Adrenal gland (tissue), 9 donors: ENCODE measurements at regions not wholly inside any gene's neighbourhood (a gene's known extent, or its start where the extent isn't known, plus 50 kb on each side); places are given as distances from the start of the nearest gene placed in this dataset.
"Not testable (repeated sequence)": the region's sequence is repeated elsewhere in the genome, so short reads cannot be mapped to it uniquely, and the experiment has no call there.

Experiments used
- DNase-seq, 7 donors: peaks; one replicate each; pipeline ENCODE4 v3.0.0-alpha.2; 2019 to 2020
- H3K27ac ChIP-seq, 5 donors: fragments of 200-600 bp; sonication (generic) in 4 of 5; 1 replicate in 3 of 5; 2 replicates in 2 of 5; pipeline versions ENCODE4 v1.5.1 to v1.8.0; 2016 to 2020; ENCODE audit warnings: mild to moderate bottlenecking in 1 of 5
- H3K27me3 ChIP-seq: fragments of 200-600 bp; 2 replicates; pipeline ENCODE4 v1.8.0; 2021
- H3K36me3 ChIP-seq, 2 donors: fragments of 200-600 bp; replicated peaks in 1 of 2; 1 replicate in 1 of 2; 2 replicates in 1 of 2; pipeline versions ENCODE4 v1.5.1 to v1.8.0; 2018 to 2022
- H3K4me1 ChIP-seq, 2 donors: fragments of 200-600 bp; replicated peaks in 1 of 2; 1 replicate in 1 of 2; 2 replicates in 1 of 2; pipeline versions ENCODE4 v1.5.1 to v1.8.0; 2018 to 2021
- H3K4me3 ChIP-seq, 4 donors: fragments of 200-600 bp; sonication (generic) in 3 of 4; one replicate each; pipeline ENCODE4 v1.5.1; 2016 to 2018
- H3K9me3 ChIP-seq, 3 donors: fragments of 200-600 bp; sonication (generic) in 1 of 3; replicated peaks in 1 of 3; 1 replicate in 2 of 3; 2 replicates in 1 of 3; pipeline versions ENCODE4 v1.5.1 to v1.8.0; 2016 to 2021
- CTCF ChIP-seq, 6 experiments: fragments of 450-650 bp in 4 of 6; fragments of 200-600 bp in 2 of 6; sonication (generic) in 1 of 6; IDR thresholded peaks; 1 replicate in 5 of 6; 2 replicates in 1 of 6; pipeline versions ENCODE4 v1.5.1 to v1.8.0; 2016 to 2021; ENCODE audit warnings: antibody characterized with exemption in 6 of 6, mild to moderate bottlenecking in 2 of 6, moderate library complexity in 1 of 6
- POLR2A ChIP-seq, 2 donors: fragments of 450-650 bp; IDR thresholded peaks; one replicate each; pipeline ENCODE4 v1.6.1; 2017; ENCODE audit warnings: antibody characterized with exemption in 2 of 2, mild to moderate bottlenecking in 2 of 2, moderate library complexity in 1 of 2
- WGBS, 4 donors: extraction: QIAGEN DNeasy Blood & Tissue Kit in 2 of 4; methylation state at CpG; one replicate each; pipeline versions ENCODE4 v1.1.5 to v1.1.7; 2013 to 2017; 5-methylcytosine and 5-hydroxymethylcytosine counted together
- intact Hi-C, 2 donors: fragments of 100-400 bp; cut with DNase I; formaldehyde crosslinking; loops; one replicate each; pipeline versions ENCODE4 v1.14.1 to v1.15.0; 2022 to 2023
- donor health status: healthy with polysubstance abuse.
- donor health status: Bipolar disorder and iron deficiency.
- donor health status: DM: yes; HTN: yes; CAD: no.
- donor health status: DM: no; HTN: no; CAD: no.
- donor health status: DM: no; HTN: no; CAD: no.

GRCh38 chr3:20556661-20557060 lies 370.7 kb upstream of the SGO1 start:
- no peak for TF ChIP-seq CTCF (IDR thresholded peaks at IDR 0.05)
- no peak for TF ChIP-seq POLR2A (IDR thresholded peaks at IDR 0.05)
- Histone ChIP-seq H3K4me3 (no peak overlapping the region), H3K9me3 (no peaks in the 10 kb centered on the region), H3K27ac (no peak overlapping the region), H3K4me1 (no peaks in the 10 kb centered on the region), H3K27me3 (no peaks in the 10 kb centered on the region), H3K36me3 (no peaks in the 10 kb centered on the region)
- WGBS, 4 donors = 73 to 84% (median 81%) methylated on average over 4 of the region's 4 CpGs
- intact Hi-C loops = no loop called here
- DNase-seq = no peak

- WGBS, 4 donors = 88 to 93% (median 91%) methylated on average over 6 to 16 of the region's 16 CpGs
- Histone ChIP-seq H3K4me1 (no peaks in the 10 kb centered on the region), H3K27me3 (no peaks in the 10 kb centered on the region), H3K4me3 (no peak overlapping the region), H3K9me3 (no peaks in the 10 kb centered on the region), H3K27ac (no peak overlapping the region), H3K36me3 (no peaks in the 10 kb centered on the region)
- no peak for TF ChIP-seq POLR2A (IDR thresholded peaks at IDR 0.05)
- no peak for TF ChIP-seq CTCF (IDR thresholded peaks at IDR 0.05)
- no peak for DNase-seq
- intact Hi-C loops = no loop called here
Observed at GRCh38 chr3:20552605-20553275, 366.7 kb upstream of the SGO1 start.

- H3K36me3 ChIP-seq, DNase-seq, H3K4me1 ChIP-seq, H3K4me3 ChIP-seq, H3K27ac ChIP-seq, intact Hi-C loops, H3K9me3 ChIP-seq, H3K27me3 ChIP-seq: not testable (repeated sequence)
- 89 to 97% (median 94%) methylated on average over 6 to 35 of the region's 35 CpGs for WGBS, 4 donors
Observed at GRCh38 chr3:20547361-20548269, 361.6 kb upstream of the SGO1 start.

- H3K4me3 ChIP-seq = no peak overlapping the region
- WGBS, 4 donors = 62 to 70% (median 67%) methylated on average over 3 of the region's 3 CpGs
- no peak for DNase-seq
Observed at GRCh38 chr3:20546636-20547035, 360.6 kb upstream of the SGO1 start.

More at GRCh38 chr3:20546636-20547035, 360.6 kb upstream of the SGO1 start:
- Histone ChIP-seq H3K4me1 (no peaks in the 10 kb centered on the region), H3K9me3 (no peaks in the 10 kb centered on the region), H3K27me3 (no peaks in the 10 kb centered on the region), H3K36me3 (no peaks in the 10 kb centered on the region), H3K27ac (no peak overlapping the region)
- intact Hi-C loops = no loop called here
- TF ChIP-seq CTCF (IDR thresholded peaks at IDR 0.05) (no peak), POLR2A (IDR thresholded peaks at IDR 0.05) (no peak)
